ENCODE measurements at regions not wholly inside any gene's neighbourhood (a gene's known extent, or its start where the extent isn't known, plus 50 kb on each side); places are given as distances from the start of the nearest gene placed in this dataset.
"Not testable (repeated sequence)": the region's sequence is repeated elsewhere in the genome, so short reads cannot be mapped to it uniquely, and the experiment has no call there.

DNA sequence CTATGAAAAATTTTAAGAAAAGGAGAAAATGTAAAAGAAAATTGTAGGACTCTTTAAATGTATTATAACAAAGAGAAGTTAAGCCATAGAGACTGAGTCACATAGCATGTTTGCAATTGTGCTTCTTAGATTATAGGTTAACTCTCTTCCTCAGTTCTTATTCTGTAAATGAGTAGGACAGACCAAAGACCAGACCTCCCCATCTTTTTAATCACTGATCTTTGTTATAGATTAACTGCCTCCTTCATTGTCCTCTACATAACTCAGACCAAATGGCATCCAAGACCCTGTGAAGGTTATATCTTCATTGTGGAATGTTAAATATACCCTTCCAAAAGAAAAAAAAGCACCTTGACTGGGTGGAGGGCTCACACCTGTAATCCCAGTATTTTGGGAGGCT is 316.9 kb upstream of the LRRTM4 start:
- FAIRE-seq: no peak

DNA sequence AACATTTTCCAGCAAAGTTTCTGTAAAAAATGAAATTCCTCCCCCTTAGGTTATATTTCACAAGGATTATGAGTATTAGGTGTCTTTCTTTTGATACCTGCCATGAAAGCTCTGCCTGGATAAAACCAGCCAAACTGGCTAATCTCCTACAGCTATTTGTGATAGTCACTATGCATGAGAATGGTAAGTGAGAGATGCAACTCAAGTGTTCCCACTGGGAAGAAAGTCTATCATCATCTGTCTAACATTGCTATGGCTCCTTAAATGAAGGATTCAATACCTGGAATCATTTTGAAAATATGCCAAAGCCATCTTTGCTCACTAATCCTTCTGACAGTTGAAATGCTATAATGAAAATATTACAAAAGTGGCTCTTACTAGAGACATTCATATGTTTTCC is 339.9 kb upstream of the LRRTM4 start:
- no peak for FAIRE-seq

DNA sequence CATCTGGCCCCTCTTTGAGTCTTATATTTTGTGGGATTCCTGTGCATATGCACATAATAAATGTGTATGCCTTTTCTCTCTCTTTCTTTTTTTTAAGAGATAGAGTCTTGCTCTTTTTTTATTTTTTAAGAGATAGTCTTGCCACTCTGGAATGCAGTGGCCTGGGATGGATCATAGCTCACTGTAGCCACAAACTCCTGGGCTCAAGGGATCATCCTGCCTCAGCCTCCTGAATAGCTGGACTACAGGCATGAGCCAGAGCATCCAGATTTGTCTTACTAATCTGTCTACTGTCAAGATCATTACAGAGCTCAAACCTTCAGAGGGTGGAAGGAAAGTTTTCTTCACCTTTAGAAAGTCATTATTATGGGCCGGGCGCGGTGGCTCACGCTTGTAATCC is 342.2 kb upstream of the LRRTM4 start:
- no peak for FAIRE-seq

DNA sequence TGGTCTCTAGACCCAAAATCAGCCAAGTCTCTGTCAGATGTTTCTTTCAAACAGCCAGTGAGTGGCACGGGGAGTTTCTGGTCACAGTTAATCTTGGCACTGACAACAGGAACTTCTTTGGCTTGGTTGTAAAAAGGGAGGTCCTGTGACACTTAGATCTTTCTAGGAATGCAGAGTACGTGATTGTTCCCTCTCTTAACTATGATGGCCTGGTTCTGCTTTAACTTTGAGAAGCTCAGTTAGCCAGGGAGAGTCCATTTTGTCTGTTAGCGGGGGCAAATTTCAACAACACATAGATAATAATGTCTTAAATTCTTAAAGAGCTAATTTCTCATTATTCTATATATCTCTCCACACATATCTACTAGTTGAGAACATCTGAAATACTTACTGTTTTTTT is 344.5 kb upstream of the LRRTM4 start:
- FAIRE-seq: no peak

DNA sequence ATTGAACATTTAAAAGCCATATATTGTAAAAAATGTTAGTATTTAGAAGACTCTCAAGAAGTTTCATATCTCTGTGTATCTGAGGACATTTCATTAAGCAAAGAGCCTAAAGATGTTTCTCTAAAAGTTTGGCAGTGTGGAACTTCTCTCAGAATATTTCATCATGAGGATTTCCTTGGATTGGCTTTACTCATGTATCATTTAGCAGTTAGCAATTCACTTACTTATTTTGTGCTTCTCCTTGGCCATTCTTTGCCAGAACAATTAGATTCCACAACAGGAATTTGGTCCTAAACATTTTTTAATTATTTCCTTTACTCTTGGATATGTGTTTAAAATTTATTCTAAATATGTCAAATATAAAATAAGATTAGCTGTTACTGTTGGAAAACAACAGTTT is 345.0 kb upstream of the LRRTM4 start:
- no peak for FAIRE-seq

DNA sequence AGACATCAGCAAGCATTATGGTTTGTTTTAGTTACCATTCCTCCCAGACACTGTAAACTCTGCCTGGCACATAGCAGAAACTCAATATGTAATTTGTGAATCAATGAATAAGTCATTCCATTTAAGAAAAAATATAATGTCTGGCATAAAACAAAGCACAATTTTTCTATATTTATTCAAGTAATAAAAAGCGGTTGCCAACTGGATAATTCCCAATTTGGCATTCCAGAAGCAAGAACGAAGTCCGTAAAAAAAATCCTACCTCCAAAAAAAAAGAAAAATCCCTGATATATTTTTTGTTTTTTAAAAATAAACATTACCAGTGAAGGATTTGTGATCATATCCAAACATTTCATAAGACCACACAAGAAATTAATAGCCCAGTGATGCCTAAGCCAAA is 351.3 kb upstream of the LRRTM4 start:
- FAIRE-seq: no peak

DNA sequence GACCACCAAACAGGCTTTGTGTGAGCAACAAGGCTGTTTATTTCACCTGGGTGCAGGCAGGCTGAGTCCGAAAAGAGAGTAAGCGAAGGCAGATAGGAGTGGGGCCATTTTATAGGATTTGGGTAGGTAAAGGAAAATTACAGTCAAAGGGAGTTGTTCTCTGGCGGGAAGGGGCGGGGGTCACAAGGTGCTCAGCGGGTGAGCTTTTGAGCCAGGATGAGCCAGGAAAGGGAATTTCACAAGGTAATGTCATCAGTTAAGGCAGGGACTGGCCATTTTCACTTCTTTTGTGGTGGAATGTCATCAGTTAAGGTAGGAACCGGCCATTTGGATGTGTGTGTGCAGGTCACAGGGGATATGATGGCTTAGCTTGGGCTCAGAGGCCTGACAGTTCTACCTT is 378.0 kb upstream of the LRRTM4 start:
- FAIRE-seq: not testable (repeated sequence)

DNA sequence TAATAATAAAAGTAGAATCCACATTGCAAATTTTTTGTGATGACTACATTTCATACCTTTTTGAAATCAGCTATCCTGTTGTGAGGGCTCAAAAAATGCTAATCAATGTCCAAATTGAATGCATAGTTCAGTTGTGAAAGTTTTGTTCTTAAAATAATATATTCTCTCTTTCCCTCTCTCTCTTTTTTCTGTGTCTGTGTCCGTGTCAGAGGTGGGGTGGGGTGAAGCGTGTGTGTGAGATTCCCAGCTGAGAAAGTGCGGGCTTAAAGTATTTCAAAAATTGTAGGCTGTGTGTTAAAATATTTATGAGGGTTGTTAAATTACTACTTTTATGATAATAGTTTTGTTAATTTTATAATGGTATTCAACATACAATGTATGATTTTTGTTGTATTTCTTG is 388.0 kb upstream of the LRRTM4 start:
- no peak for FAIRE-seq

DNA sequence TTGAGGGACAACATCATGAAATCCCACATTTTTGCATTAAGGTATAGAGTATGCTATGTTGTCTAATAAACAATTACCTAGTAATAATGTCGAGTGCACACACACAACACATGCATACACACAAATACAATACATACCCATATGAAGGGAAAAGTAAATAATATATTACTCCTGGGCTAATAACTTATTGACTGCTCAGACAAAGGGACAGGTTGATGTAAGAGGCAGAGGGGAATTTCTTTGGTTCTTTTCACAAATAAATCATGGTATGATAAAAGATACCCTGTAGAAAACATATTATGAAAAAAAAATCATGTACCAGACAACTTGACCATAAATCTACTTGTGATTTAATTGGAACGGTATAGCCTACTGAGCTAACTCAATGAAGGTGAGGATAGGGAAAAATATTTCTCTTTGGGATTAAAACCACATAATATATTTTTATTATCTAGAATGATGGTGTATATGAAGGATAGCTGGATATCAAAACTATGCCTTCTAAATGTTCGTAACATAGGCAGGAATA is 398.7 kb upstream of the LRRTM4 start:
- FAIRE-seq: no peak

DNA sequence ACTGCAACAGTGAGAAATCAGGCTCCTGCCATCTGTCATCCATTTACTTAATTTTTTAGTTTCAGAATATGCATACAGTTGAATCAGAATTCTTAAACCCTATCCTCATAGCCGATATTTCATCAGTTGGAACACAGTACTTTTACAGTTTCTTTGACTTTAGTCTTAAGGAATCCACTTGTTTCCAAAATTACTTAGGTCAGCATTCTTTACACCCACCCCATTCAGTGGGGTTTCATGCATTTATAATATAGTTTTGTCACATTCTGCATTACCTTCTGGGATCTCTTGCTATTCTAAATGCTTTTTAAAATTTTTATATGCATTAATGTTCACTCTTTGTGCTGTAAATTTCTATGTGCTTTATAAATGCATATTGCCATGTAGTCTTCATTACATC is 400.4 kb upstream of the LRRTM4 start:
- FAIRE-seq: no peak

DNA sequence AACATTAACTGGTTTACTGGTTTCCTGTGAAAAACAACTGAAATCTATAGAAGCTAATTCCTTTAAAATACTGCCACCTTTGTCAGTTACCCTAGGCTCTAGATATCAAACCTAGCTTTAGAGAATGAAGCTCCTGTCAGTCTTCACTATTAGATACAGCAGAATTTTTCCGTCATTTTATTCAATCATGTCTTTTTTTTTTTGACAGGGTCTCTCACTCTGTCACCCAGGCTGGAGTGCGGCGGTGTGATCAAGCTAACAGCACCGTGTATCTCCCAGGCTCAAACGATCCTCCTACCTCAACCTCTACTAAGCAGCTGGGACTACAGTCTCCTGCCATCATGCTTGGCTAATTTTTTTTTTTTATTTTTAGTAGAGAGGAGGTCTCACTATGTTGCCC is 415.2 kb upstream of the LRRTM4 start:
- no peak for FAIRE-seq

DNA sequence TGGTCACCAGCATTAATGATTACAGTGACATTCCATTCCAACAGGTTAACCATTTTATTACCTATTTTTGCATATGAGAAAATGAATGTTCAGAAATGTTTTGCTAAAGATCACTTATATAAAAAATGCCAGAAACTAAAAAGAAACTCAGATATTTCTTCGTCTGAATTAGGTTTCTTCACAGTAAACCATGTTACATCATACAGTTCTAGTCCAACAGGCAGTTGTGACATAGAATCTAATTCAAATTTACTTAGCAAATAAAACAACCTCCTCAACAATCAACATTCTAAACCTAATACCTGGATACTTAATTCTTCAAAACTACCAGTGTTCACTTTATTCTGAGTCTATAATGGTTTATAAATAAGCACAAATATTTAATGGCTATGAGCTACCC is 416.3 kb upstream of the LRRTM4 start:
- FAIRE-seq: no peak

DNA sequence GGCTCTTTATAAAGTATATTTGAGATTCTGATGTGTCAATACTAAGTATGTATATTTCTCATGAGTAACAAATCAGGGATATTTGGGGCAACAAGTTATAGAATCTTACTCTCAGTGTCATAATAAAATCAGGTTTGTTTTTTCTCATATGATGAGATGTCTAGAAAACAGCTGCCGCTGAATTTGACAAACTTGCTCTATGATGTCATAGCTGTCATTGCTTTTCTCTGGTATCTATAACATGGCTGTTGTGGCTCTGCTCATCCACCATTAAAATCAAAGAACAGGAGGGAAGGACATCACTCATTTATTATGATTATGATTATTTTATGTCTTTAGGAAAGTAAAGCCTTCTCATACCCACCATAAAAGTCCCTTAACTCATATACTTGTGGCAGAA is 417.2 kb upstream of the LRRTM4 start:
- FAIRE-seq: no peak

DNA sequence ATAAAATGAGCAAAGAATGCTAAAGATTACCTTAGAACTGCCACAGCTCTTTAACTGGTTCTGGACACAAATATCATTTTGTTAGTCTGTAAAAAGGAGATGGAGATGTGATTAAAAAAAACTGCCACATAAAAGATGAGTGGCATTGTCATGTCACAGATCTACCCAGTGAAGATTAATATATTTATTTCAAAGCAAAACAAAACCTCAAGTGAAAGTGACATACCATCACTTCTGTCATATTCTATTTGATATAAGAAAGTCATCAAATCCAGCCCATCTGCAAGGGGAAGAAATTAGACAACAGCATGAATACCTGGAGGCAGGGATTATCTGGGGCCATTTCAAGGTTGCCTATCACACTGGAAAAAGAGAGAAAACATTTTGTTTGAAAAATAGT is 417.6 kb upstream of the LRRTM4 start:
- FAIRE-seq: no peak

DNA sequence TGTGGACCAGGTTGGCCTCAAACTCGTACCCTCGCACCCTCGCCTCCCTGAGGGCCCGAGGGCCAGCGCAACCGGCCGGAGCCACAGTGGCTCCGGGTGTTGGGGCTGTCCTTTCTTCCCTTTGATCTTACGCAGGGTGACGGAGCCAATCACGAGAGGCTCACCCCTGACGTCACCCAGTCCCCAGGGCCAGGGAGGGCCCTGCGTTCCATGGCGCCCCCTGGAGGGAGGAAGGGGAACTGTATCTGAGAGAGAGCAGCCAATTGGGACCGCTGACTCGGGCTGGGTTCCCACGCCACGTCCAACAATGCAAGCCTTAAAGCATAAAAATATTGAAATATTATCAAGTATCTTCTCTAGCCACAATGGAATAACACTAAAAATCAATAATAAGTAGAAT is 432.8 kb upstream of the LRRTM4 start:
- FAIRE-seq: no peak

DNA sequence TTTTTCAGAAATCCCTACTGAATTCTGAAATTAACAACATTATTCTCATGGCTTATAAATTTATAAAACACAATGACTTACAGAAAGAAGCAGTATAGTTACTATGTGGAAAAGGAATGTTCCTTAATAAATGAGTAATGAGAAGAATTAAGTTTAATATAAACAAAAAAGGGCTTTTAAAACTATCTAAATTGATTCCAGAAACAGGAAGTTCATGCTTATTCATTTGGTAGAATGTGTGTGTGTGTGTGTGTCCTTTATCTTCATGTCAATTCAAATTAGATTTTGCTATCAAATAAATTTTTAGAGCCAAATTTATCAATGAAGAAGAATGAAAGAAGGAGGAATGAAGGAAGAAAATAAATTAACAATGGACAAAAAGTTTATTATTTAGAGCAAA is 440.8 kb upstream of the LRRTM4 start:
- no peak for FAIRE-seq

DNA sequence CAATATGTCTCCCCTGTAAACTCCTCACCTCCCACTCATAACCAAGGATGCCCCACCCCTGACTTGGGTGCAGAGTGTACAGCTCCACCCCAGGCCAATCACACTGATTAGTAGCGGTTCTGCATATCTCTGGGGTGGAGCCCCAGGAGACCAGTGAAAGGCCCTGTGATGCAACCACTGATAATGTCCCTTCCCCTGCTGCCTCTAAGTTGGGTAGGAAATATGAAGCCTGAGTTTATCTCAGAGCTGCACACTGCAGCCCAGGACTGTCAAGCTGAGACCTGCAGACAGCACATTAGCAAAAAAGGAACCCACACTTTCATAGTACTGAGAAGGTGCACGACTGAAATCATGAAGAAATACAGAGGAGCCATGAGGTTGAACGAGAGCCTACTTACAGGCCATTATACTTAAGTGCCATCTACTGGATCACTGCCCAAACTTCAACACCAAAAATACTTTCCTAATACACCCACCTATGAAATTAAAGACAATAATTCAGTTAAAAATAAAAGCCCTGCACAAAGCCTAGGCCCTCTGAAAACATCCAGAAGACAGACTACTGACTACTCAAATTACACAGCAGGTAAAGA is 455.4 kb upstream of the LRRTM4 start:
- FAIRE-seq: no peak

DNA sequence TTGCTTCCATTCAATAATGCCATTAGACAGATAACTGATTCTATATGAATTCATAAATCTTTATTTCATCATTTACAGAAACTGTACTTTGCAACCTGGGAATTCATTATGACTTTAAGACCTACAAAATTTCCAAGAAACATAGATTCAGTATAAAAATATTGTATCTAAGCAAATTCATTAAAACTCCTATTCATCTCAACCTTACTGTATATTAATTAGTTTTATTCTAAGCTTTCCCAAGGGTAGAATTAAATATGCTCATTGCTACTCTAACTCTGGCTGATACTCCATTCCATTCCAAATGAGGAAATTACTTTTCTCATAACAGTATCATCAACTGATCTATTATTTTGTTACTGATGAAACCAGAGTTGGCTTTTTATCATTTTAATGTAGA is 473.0 kb upstream of the LRRTM4 start:
- FAIRE-seq: no peak

DNA sequence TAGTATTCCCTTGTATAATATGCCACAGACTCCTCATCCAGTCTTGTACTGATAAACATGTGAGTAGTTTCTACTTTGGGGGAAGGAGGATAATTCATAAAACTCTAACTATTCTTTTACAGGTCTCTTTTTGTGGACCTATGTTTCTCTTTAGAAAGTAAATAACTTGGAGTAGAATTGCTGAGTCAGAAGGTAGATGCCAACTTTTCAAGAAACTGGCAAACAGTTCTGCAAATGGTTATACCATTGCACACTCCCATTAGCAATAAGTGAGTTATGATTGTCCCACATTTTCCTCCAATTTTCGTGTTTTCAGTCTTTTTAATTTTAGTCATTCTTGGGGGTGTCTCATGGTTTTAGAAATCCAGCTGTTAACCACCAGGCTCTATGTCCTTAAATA is 477.2 kb upstream of the LRRTM4 start:
- FAIRE-seq: no peak

DNA sequence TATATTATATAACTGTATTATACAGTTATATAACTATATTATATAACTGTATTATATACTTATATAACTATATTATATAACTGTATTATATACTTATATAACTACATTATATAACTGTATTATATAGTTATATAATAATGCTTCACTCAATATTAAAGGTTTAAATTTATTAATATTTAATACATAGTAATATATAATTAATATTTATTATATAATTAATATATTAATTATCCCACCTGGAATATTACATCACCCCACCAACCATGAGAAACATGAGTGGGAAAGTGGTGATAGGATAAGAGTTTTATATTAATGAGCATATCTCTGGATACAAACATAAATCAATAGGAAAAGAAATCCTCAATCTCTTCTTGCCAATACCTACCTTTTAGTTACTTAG is 487.1 kb upstream of the LRRTM4 start:
- no peak for FAIRE-seq

DNA sequence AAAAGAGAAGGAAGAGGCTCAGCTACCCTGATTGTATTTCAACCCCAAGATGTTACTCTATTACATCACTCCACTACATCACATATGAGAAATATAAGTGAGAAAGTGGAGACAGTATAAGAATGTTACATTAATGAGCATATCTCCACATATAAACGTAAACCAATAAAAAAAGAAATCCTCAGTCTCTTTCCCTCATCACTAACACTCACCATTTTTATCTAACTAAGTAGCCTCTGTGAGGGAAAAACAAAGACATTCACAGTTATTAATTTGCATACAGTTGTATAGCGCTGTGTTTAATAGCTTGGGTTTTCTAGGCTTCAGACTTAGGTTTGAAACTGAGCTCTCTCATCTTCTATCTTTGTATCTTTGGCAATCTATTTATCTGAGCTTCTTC is 489.1 kb upstream of the LRRTM4 start:
- FAIRE-seq: no peak

DNA sequence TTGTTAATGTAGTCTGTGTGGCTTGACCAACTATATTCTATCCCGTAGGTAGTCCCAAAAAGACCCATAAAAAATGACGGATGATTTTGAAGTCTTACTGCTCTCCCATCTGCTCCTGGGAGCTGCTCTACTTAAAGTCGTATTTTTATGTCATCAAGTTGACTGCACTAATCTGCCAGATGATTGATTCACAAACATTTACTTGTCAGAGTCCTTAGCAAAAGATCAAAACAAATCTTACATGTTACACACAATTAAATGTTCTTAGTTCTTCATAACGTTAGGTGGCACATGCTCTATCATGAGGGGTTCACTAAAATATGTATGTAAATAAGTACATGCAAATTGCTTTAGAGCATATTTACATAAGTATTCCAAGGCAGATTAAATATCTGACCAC is 498.3 kb upstream of the LRRTM4 start:
- FAIRE-seq: no peak

DNA sequence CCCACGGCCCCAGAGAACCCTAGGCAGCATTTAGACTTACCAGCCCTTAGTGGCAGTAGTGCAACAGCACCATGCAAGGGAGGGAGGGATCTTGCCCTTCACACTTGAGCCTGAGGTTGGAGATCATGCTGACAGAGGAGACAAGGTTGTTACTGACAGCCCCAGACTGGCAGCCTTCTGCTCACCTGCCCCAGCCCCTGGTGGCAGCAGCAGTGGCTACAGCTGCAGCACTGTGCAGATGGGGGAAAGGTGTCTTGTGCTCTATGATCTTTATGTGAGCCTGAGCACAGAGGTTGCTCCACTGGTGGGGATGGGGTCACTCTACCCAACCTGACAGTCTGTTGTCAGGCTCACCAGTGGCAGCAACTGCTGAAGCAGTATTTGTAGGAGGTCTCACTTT is 501.2 kb upstream of the LRRTM4 start:
- FAIRE-seq: no peak

DNA sequence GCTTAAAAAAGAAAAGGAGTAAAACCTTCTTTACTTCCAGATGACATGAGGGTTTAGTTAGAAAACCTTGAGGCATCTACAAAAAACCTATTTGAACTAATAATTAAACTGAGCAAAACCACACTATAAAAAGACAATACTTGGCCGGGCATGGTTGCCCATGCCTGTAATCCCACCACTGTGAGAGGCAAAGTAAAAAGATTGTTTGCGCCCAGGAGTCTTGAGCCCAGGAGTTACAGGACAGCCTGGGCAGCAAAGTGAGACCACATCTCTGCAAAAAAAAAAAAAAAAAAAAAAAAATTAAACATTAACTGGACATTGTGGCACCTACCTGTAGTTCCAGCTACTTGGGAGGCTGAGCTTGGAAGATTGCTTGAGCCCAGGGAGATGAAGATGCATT is 502.8 kb upstream of the LRRTM4 start:
- FAIRE-seq: no peak

DNA sequence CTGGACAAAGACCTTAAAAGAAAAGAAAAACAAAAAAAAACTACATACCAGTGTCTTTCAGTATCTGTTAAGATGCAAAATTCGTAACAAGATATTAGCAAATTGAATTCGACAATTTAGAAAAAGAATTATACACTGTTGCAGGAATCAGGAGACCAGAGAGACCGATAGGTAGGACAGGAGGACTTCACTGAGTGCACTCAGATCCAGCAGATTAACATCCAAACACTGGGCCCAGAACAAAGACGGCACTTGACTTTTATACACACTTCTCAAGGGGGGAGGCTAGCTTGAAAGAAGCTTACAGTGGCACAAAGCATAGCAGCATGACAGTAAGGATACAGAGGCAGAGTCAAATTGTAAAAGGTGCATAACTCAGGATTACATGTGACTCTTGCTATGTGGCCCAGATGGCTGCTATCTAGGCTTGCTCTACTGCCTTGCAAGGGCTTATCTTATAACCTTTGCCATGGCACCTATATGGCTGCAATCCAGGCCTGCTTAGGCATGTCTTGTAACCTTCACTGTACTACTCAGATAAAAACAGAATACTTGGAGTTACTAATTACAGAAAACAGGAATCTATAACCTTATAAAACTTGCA is 507.3 kb upstream of the LRRTM4 start:
- FAIRE-seq: no peak

Measured in colon (tissue), 2 donors.